ENCODE measurements at regions not wholly inside any gene's neighbourhood (a gene's known extent, or its start where the extent isn't known, plus 50 kb on each side); places are given as distances from the start of the nearest gene placed in this dataset.

DNA sequence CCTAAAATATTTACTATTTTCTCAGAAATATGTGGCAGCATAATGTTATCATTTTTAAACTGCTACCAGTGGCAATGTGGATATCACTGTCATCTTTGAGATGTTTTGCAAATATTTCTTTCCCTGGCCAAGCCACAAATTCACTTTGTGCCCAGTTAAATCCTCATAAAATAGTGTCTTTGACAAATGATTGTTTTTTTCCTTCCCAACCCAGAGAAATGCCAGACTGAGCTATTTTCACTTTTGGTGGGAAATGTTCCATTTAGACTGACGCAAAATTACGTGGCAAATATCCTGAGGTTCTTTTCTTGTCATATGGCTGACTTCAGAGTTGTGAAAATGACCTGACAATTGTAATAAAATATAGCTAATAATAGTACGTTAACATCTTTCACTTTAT lies 807.0 kb upstream of the SOX9 start:
- intact Hi-C loops (cut with DNase I; ENCODE audit: low total_unique reads): no loop called here
- H3K4me3 ChIP-seq (ENCODE audit: low read depth, poor library complexity, severe bottlenecking): no peak overlapping the region
- TF ChIP-seq, protein P1, sequence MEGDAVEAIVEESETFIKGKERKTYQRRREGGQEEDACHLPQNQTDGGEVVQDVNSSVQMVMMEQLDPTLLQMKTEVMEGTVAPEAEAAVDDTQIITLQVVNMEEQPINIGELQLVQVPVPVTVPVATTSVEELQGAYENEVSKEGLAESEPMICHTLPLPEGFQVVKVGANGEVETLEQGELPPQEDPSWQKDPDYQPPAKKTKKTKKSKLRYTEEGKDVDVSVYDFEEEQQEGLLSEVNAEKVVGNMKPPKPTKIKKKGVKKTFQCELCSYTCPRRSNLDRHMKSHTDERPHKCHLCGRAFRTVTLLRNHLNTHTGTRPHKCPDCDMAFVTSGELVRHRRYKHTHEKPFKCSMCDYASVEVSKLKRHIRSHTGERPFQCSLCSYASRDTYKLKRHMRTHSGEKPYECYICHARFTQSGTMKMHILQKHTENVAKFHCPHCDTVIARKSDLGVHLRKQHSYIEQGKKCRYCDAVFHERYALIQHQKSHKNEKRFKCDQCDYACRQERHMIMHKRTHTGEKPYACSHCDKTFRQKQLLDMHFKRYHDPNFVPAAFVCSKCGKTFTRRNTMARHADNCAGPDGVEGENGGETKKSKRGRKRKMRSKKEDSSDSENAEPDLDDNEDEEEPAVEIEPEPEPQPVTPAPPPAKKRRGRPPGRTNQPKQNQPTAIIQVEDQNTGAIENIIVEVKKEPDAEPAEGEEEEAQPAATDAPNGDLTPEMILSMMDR (IDR thresholded peaks at IDR 0.05): no peak
- no peak for TF ChIP-seq POLR2A (IDR thresholded peaks at IDR 0.05)
- WGBS, 2 donors: 41 to 50% methylated on average over 3 of the region's 3 CpGs
- no peak for DNase-seq (ENCODE audit: low spot score in 2 of 2)

DNA sequence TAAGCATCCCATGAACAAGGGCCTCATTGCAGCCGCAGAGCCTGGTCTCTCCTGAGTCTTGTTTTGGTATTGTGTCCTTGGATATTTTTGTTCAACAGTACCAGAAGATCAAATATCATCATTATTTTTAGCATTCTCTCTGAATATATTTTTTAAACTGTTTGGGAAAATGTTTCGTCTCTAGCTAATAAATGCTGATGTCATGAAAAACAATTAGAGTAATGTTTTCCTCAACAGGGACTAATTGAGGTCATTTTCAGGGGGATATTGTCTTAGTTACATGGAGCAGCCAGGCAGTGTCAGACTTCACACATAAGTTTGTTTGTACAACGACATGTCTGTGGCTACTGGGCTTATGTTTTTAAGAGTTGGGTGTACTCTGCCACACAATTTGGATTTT lies 805.3 kb upstream of the SOX9 start:
- WGBS, 2 donors: 62 to 68% methylated on average over 3 of the region's 3 CpGs
- TF ChIP-seq, protein P1 (IDR thresholded peaks at IDR 0.05): no peak
- no peak for TF ChIP-seq POLR2A (IDR thresholded peaks at IDR 0.05)
- H3K4me3 ChIP-seq (ENCODE audit: low read depth, poor library complexity, severe bottlenecking): no peak overlapping the region
- DNase-seq (ENCODE audit: low spot score in 2 of 2): no peak
- intact Hi-C loops (cut with DNase I; ENCODE audit: low total_unique reads): no loop called here

DNA sequence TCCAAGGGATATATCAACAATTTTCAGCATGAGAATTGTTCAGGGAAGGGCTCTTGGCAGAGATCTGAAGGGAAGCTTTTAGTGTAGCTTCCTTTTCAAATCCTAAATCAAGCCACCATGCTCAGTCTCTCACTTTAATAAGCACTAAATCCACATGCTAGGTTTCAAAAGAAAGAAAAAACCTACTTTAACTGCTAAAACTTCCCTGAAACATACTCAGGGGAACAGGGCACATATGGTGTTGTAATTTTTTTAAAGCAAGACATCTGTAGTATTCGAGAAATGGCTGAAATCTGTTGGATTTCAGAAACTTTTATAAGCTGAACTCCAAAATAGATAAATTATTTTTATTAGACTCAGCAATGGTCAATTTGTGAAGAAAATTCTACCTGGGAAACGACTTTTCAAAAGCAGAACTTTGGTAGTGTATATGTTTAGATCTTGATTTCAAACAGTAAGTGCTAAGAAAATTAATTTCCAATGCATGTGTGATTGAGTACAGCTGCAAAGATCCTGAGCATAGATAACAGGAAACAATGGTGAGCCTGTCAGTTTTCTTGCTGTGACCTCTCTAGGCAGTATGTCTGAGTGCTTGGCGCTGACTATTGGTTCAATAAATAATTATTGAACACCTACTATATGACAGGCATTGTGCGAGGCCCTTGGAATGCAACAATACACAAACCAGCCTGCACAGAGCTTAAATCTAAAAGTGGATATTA lies 804.5 kb upstream of the SOX9 start:
- TF ChIP-seq, protein P1 (IDR thresholded peaks at IDR 0.05): no peak
- no peak for TF ChIP-seq POLR2A (IDR thresholded peaks at IDR 0.05)
- WGBS, 2 donors: 62 to 72% methylated on average over 4 of the region's 4 CpGs
- intact Hi-C loops (cut with DNase I; ENCODE audit: low total_unique reads): no loop called here
- DNase-seq (ENCODE audit: low spot score in 2 of 2): no peak
- no peak overlapping the region for H3K4me3 ChIP-seq (ENCODE audit: low read depth, poor library complexity, severe bottlenecking)

DNA sequence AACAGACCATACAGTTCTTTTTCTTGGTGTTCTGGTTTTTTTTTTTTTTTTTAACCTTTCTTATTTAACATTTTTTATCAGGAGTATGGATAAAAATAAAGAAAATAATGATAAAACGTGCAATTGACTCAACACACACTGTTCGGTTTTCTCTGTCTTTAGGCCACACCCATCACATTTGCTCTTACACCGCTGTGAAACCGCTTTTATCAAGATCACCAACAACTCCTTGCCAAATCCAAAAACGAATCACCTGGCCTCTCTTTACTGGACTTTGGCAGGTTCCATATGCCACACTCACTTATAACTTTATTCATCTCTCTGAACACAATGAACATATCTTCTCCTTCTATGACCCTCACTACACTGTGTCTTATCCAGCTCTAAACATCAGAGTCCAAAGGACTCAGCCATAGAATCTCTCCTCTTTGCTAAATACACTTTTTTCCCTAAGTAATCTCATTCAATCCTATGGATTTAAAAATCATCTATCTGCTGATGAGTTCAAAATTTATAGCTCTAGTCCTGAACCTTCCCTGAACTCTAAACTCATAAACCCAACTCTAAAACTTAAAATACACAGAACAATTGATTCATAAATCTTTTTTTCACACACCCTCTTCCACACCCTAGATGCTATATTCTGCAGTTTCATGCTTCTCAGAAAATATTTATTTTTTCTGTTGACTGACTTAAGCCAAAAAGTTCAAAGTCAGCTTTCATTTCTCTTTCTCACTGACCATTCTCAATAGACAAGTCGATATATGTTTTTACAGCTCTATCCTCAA lies 800.6 kb upstream of the SOX9 start:
- no peak for TF ChIP-seq POLR2A (IDR thresholded peaks at IDR 0.05)
- TF ChIP-seq, protein P1 (IDR thresholded peaks at IDR 0.05): no peak
- H3K4me3 ChIP-seq (ENCODE audit: low read depth, poor library complexity, severe bottlenecking): no peak overlapping the region
- DNase-seq (ENCODE audit: low spot score in 2 of 2): no peak
- intact Hi-C loops (cut with DNase I; ENCODE audit: low total_unique reads): no loop called here
- WGBS, 2 donors: 74 to 75% methylated on average over 6 of the region's 6 CpGs

DNA sequence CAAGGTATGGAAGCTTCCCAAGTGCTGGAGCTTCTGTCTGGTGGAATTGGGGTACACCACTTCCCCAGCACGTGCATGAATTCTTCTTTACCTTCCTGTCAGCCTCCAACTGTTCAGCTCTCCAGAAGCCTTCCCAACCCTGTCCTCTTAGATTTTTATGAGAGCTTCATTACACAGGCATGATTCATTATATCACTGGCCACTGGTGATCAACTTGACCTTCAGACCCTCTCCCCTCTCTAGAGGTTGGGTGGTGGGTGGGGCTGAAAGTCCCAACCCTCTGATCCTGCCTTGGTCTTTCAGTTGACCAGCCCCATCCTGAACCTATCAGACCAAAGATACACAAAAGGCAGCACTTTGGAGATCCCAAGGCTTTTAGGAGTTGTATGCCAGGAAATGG lies 795.7 kb upstream of the SOX9 start:
- 60 to 73% methylated on average over 1 of the region's 1 CpG for WGBS, 2 donors
- no peak for DNase-seq (ENCODE audit: low spot score in 2 of 2)
- TF ChIP-seq, protein P1 (IDR thresholded peaks at IDR 0.05): no peak
- TF ChIP-seq POLR2A (IDR thresholded peaks at IDR 0.05): no peak
- intact Hi-C loops (cut with DNase I; ENCODE audit: low total_unique reads): no loop called here
- H3K4me3 ChIP-seq (ENCODE audit: low read depth, poor library complexity, severe bottlenecking): no peak overlapping the region
